ENCODE measurements at regions not wholly inside any gene's neighbourhood (a gene's known extent, or its start where the extent isn't known, plus 50 kb on each side); places are given as distances from the start of the nearest gene placed in this dataset.

GRCh38 chr2:129656081-129656598 lies 323.3 kb upstream of the RAB6C start:
- no peak for DNase-seq

DNA sequence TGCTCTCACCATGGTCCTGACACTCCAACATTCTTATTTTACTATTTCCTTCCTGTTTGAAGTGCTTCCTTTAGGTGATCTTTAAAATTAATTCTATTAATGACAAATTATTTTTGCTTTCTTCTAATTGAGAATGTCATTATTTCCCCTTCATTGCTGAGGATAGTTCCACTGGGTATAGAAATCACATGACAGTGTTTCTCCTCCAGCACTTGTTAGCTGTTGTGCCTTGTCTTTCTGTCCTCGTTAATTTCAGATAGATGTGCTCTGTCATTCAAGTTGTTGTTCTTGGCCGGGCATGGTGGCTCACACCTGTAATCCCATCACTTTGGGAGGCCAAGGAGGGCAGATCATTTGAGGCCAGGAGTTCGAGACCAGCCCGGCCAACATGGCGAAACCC lies 321.0 kb upstream of the RAB6C start:
- DNase-seq, result no peak

DNA sequence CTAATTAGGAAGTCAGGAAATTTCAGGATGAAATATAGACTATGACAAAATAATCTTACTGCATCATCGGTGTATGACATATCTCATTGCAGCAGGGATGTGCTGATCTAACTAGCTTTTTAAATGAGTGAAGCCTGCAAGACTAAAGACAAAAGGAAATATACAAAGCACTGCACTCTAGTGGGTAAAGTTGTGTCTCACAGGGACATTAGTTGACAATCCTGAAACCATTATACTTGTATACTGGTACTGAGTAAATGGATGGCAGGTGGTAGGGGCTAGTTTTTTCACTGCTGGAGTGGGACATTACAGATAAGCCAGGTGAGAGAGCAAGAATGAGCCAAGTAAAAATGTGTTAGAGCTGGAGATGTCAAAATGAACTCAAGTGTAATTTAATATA lies 317.5 kb upstream of the RAB6C start:
- DNase-seq, result no peak

- no peak for DNase-seq
Observed at GRCh38 chr2:129667577-129667976, 311.9 kb upstream of the RAB6C start.

DNA sequence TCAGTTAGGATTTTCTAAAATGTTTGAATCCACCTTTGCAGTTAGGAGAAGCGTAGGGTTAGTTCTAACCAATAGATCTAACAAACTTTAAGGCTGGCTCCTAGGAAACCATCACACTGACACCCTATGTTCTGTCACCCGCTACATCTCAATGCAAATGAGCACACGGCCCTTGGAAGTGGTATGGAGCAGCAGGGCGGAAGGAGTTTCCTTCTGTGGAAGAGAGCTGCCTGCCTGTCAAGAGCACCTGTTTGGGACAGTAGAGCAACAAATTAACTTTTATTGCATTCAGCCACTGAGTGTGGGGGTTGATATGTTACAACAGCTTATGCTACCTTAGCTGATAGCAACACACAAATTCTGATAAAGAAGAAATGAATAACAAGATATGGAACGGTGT lies 306.9 kb upstream of the RAB6C start:
- no peak for DNase-seq

- DNase-seq, result no peak
Observed at GRCh38 chr2:129673234-129673633, 306.2 kb upstream of the RAB6C start.

- DNase-seq, result no peak
Observed at GRCh38 chr2:129673847-129674711, 305.4 kb upstream of the RAB6C start.

- no peak for DNase-seq
Observed at GRCh38 chr2:129678751-129679150, 300.7 kb upstream of the RAB6C start.

DNA sequence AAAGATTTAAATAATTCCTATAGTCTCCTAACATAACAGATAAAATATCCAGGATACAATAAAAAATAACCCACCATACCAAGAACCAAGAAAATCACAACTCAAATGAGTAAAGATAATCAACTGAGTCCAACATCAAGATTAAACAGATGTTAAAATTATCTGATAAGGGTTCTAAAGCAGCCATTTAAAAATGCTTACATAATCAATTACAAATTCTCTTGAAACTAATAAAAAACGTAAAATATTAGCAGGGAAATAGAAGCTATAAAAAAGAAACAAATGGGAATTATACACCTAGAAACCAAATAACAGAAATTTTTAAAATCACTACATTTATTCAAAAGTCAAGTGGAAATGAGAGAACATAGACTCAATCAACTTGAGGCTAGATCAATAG lies 297.7 kb upstream of the RAB6C start:
- no peak for DNase-seq

GRCh38 chr2:129689653-129690448 lies 289.6 kb upstream of the RAB6C start:
- DNase-seq, result no peak

DNA sequence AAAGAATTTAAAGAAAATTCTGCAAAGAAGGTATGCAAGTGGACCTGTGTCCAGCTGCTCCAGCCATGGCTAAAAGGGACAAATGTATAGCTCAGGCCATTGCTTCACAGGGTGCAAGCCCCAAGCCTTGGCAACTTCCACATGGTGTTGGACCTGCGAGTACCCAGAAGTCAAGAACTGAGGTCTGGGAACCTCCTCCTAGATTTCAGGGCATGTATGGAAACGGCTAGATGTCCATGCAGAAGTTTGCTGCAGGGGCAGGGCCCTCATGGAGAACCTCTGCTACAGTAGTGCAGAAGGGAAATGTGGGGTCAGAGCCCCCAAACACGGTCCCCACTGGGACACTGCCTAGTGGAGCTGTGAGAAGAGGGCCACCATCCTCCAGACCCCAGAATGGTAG lies 284.0 kb upstream of the RAB6C start:
- no peak for DNase-seq

- DNase-seq, result no peak
Observed at GRCh38 chr2:129698593-129698992, 280.9 kb upstream of the RAB6C start.

DNA sequence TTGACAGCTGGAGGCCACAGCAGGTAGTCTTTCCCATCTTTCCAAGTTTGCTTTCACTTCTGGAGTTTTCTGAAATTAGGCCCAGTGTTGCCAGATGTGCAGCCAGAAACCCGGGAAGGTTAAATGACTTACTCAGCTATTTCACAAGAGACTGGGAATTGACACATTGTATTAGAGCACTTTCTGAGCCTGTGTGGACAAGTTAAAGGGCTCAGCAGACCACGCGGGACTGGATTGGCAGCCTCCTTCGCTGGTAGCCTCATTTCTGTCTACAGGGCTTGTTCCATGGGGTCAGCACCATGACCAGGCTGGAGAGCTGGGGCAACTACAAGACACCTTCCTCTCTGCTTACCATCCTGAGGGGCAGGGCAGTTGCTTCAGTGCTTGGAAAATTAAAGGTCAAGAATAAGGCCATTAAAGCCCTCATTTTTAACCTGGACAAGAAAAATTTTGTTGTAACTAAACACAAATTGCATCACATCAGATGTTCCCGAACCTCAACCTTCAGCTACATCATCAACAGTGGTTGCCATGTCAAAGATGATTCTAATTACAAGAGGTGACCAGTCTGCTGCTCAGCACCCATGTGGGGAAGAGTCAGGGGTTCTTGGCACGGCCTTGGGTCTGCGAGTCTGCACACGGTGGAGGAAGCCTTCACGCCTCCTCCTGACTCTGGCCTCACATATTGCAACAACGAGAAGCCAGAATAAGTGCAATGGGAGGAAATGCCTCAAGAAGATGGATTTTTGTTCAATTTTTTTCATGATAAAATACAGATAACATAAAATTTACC lies 279.5 kb upstream of the RAB6C start:
- DNase-seq, result no peak

GRCh38 chr2:129702416-129703176 lies 276.9 kb upstream of the RAB6C start:
- no peak for DNase-seq

- DNase-seq, result no peak
Observed at GRCh38 chr2:129705085-129705484, 274.4 kb upstream of the RAB6C start.

GRCh38 chr2:129707800-129708199 lies 271.7 kb upstream of the RAB6C start:
- no peak for DNase-seq

DNA sequence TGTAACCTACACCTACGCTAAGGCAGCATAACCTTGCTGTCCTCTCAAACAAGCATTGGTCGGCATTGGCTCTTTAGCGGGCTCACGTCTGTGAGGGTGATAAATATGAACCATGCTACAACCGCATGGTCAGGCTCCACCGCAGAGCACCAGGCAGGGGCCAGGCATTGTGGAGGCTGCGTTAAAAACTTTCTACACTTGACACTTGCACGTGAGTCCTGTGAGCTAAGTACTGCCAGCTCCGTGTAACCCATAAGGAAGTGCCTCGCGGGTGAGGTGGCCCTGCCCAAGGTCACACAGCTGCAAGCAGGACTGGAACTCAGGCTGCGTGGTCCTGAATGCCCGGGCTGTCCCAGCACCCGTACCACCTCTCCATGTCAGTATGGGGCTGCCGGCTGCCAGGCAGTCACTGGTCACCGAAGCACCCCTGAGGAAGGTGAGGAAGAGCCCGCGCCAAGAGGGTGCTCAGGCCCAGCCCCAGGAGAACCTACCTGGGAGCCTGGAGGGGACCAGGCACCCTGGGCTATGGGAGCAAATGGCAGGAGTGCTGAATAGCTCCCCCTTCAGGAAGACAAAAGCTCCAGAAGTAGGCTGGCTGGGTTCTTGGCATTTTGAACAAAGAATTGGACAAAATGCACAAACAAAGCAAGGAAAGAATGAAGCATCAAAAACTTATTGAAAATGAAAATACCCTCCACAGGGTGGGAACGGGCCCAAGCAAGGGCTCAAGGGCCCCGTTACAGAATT lies 271.1 kb upstream of the RAB6C start:
- no peak for DNase-seq

DNA sequence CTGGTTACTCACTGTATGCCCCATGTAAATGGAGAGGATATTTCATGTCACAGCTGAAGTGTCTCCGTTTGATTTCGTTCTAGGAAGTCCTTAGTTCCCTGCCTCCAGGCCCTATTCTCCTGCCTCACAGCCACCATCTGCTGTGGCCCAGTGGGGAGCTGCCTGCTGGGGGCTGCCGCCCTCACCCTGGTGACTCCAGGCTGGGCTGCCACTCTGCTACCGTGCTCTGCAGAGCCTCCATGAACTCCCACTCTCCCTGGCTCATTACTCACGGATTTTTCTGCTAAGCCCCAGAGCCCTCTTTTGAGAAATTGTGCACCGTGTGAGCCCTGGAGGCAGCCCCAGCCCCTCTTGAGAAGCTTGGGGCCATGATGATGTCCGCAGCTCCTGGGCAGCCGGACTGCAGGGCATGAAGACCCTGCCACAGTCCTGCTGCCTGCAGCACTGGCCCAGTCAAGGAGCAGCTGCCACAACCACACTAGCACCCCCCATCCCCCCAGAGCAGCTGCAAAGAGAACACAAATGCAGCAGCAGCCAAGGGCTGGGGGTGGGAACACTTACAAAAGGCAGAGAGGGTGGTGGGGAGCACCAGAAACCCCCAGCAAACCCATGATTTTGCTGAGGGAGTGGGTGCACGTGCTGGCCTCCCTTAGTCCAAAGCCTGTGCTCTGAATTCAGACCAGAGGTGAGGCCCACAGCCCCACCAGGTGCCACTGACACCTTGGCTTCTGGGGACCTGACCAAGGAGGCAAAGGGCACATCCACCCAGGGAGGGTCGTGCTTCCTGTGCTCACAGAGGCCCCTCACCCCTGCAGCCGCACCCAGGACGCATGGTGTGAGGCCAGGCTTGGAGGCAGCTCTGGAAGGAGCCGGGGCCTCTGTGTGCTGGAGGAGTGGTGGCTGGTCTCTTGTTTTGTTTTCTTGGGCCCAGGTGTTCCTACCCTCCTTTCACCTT lies 270.2 kb upstream of the RAB6C start:
- no peak for DNase-seq

- no peak for DNase-seq
Observed at GRCh38 chr2:129709956-129710598, 269.4 kb upstream of the RAB6C start.
